ENCODE measurements at regions not wholly inside any gene's neighbourhood (a gene's known extent, or its start where the extent isn't known, plus 50 kb on each side); places are given as distances from the start of the nearest gene placed in this dataset.

DNA sequence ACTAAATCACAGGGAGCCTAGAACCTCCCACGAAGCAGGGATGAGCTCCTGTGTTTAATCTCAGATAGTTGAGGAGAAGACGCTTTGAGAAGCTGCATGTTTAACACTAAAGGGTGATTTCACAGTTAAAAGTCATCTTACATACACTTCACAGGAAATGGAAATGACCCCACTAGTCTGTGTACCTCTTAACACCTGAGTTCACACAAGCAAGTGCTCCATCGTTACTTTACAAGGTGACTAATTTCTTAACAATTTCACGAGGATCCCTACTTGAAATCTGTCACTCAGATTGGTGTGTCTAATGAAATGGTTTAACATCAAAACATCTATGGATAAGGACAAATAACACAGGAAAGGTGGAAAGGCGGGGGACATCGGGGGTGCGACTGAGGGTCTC is 93.8 kb upstream of the RPS6KA2 start:
- DNase-seq (no peak), ATAC-seq (no peak)
- Histone ChIP-seq H3K36me3 (no peaks in the 10 kb centered on the region), H3K4me3 (no peak overlapping the region), H3K9me3 (no peaks in the 10 kb centered on the region), H3K27ac (no peak overlapping the region), H3K4me1 (peaks cover 0 to 3% of the 10 kb centered on the region in 2 donors), H3K27me3 (no peaks in the 10 kb centered on the region)
- TF ChIP-seq CTCF (IDR thresholded peaks at IDR 0.05 in 4 of 5, conservative IDR thresholded peaks at IDR 0.05 in 1 of 5) = no peak
- no peak for TF ChIP-seq POLR2A (IDR thresholded peaks at IDR 0.05)
- intact Hi-C loops (cut with DNase I; ENCODE audit: low total_unique reads) (no loop called here), in situ Hi-C loops (cut with MboI; ENCODE audit: low sequenced_read_pairs in 4 of 4) (no loop called here)

DNA sequence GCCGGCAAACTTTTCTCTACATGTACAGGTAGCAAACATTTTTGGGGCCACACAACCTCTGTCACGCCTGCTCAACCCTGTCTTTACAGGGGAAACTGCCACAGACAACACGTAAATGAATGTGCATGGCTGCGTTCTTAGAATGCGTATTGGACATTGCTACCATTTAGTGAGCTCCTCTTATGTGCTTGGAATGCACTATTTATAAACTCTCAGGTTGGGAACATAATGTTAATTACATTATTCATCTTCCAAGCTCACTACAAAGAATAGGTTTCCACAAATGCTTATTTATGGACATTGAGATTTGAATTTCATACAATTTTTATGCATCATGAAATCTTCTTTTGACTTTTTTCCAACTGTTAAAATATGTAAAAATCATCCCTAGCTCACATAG is 92.0 kb upstream of the RPS6KA2 start:
- in situ Hi-C loops (cut with MboI; ENCODE audit: low sequenced_read_pairs in 4 of 4) = no loop called here
- no peak for ATAC-seq
- H3K27ac ChIP-seq = no peak overlapping the region

GRCh38 chr6:166718516-166718915 is 91.5 kb upstream of the RPS6KA2 start:
- in situ Hi-C loops (cut with MboI; ENCODE audit: low sequenced_read_pairs in 4 of 4) (no loop called here), intact Hi-C loops (cut with DNase I; ENCODE audit: low total_unique reads) (no loop called here)
- no peaks in the 10 kb centered on the region for H3K27me3 ChIP-seq
- TF ChIP-seq CTCF (IDR thresholded peaks at IDR 0.05 in 4 of 5, conservative IDR thresholded peaks at IDR 0.05 in 1 of 5) (no peak), POLR2A (IDR thresholded peaks at IDR 0.05) (no peak)
- peaks cover 0 to 3% of the 10 kb centered on the region in 2 donors for H3K4me1 ChIP-seq
- ATAC-seq (no peak), DNase-seq (no peak)
- no peaks in the 10 kb centered on the region for H3K9me3 ChIP-seq
- no peaks in the 10 kb centered on the region for H3K36me3 ChIP-seq
- no peak overlapping the region for H3K4me3 ChIP-seq
- no peak overlapping the region for H3K27ac ChIP-seq

More for the DNA sequence above, 92.0 kb upstream of the RPS6KA2 start:
- no peaks in the 10 kb centered on the region for H3K27me3 ChIP-seq
- TF ChIP-seq POLR2A (IDR thresholded peaks at IDR 0.05) (no peak), CTCF (IDR thresholded peaks at IDR 0.05 in 4 of 5, conservative IDR thresholded peaks at IDR 0.05 in 1 of 5) (no peak)
- DNase-seq = no peak
- H3K36me3 ChIP-seq = no peaks in the 10 kb centered on the region
- H3K4me1 ChIP-seq = peaks cover 0 to 3% of the 10 kb centered on the region in 2 donors
- intact Hi-C loops (cut with DNase I; ENCODE audit: low total_unique reads) = no loop called here
- H3K9me3 ChIP-seq = no peaks in the 10 kb centered on the region
- H3K4me3 ChIP-seq = no peak overlapping the region

DNA sequence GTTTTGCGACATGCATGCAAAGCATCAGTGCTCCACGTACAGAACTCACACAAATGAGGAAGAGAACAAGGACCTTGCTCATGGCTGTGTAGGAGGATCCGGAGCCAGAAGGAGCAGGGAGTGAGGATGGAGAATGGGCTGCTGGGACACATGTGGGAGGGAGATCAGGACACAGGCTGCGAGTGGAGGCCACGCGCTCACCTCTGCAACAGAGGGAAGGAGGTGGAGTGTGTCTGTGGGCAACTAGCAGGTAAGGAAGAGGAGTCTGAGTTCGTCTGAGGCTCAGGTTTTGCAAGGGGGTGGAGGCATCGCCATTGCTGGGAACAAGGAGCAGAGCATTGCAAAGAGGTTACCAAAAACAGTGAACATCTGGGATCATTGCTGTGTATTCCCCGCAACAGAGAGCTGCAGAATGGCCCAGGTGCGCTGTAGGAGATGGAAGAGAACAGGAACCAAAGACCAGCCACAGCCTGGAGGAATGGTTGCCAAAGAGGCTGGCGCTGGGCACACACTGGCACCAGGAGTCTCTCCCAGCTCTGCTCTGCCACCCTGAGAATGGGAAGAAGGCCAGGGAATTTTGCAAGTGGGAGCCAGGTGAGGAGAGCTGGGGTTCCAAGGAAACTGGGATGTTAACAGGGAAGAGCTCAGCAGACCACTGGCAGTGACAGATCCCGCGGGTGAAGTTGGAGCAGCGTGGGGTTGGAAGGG is 90.0 kb upstream of the RPS6KA2 start:
- DNase-seq = no peak
- Histone ChIP-seq H3K9me3 (no peaks in the 10 kb centered on the region), H3K4me1 (peaks cover 0 to 3% of the 10 kb centered on the region in 2 donors), H3K4me3 (no peak overlapping the region), H3K36me3 (no peaks in the 10 kb centered on the region), H3K27ac (no peak overlapping the region), H3K27me3 (no peaks in the 10 kb centered on the region)
- no peak for ATAC-seq
- intact Hi-C loops (cut with DNase I; ENCODE audit: low total_unique reads) = no loop called here
- in situ Hi-C loops (cut with MboI; ENCODE audit: low sequenced_read_pairs in 4 of 4) = no loop called here
- TF ChIP-seq CTCF (IDR thresholded peaks at IDR 0.05 in 4 of 5, conservative IDR thresholded peaks at IDR 0.05 in 1 of 5) (no peak), POLR2A (IDR thresholded peaks at IDR 0.05) (no peak)

DNA sequence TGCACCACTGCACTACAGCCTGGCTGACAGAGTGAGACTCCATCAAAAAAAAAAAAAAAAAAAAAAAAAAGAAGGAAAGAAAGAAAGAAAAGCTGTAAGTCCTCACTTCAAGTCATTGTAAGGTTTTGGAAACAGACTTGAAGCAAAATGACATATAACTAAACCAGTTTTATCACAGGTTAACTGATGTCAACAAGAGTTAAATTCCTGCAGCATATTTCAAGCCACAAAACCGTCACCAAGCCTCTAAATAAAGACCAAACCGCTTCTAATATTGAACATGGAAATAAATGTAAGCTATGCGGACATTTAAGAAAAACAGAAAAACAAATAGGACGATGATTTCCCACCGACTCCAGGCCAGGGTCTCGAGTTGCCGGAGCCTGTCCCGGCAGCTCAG is 88.9 kb upstream of the RPS6KA2 start:
- TF ChIP-seq CTCF (IDR thresholded peaks at IDR 0.05 in 4 of 5, conservative IDR thresholded peaks at IDR 0.05 in 1 of 5) = no peak
- TF ChIP-seq POLR2A (IDR thresholded peaks at IDR 0.05) = no peak
- no peaks in the 10 kb centered on the region for H3K36me3 ChIP-seq

More for the DNA sequence above, 88.9 kb upstream of the RPS6KA2 start:
- no peaks in the 10 kb centered on the region for H3K9me3 ChIP-seq
- intact Hi-C loops (cut with DNase I; ENCODE audit: low total_unique reads) = no loop called here
- H3K4me3 ChIP-seq = no peak overlapping the region
- H3K27me3 ChIP-seq = no peaks in the 10 kb centered on the region
- H3K4me1 ChIP-seq = peaks cover 0 to 3% of the 10 kb centered on the region in 2 donors
- no peak overlapping the region for H3K27ac ChIP-seq
- DNase-seq (no peak), ATAC-seq (no peak)
- in situ Hi-C loops (cut with MboI; ENCODE audit: low sequenced_read_pairs in 4 of 4) = no loop called here
